BLaER1 treated with 17β-estradiol and CSF1 and Interleukin-3, amounts not matched to agents 10 nM and 100 nM (cell line): ENCODE measurements at regions not wholly inside any gene's neighbourhood (a gene's known extent, or its start where the extent isn't known, plus 50 kb on each side); places are given as distances from the start of the nearest gene placed in this dataset.

Source experiments
- H3K27ac ChIP-seq, 11 experiments: shearing (Covaris generic); formaldehyde crosslinking; 2 replicates each; pipeline ENCODE4 v1.8.1; 2022
- H3K27me3 ChIP-seq, 11 experiments: shearing (Covaris generic); formaldehyde crosslinking; 2 replicates each; pipeline ENCODE4 v1.8.1; 2022
- H3K36me3 ChIP-seq, 11 experiments: shearing (Covaris generic); formaldehyde crosslinking; 2 replicates each; pipeline ENCODE4 v1.8.1; 2022
- H3K4me1 ChIP-seq, 10 experiments: shearing (Covaris generic); formaldehyde crosslinking; 2 replicates each; pipeline ENCODE4 v1.8.1; 2022
- H3K4me2 ChIP-seq, 11 experiments: shearing (Covaris generic); formaldehyde crosslinking; 2 replicates each; pipeline ENCODE4 v1.8.1; 2022
- H3K4me3 ChIP-seq, 10 experiments: shearing (Covaris generic); formaldehyde crosslinking; 2 replicates each; pipeline ENCODE4 v1.8.1; 2022
- H3K9ac ChIP-seq, 11 experiments: shearing (Covaris generic); formaldehyde crosslinking; 2 replicates each; pipeline ENCODE4 v1.8.1; 2022
- H3K9me3 ChIP-seq, 11 experiments: shearing (Covaris generic); formaldehyde crosslinking; replicated peaks in 1 of 11; 2 replicates each; pipeline ENCODE4 v1.8.1; 2022
- H4K20me1 ChIP-seq, 11 experiments: shearing (Covaris generic); formaldehyde crosslinking; 2 replicates each; pipeline ENCODE4 v1.8.1; 2022
- Cebpa-rat ChIP-seq, 11 experiments: shearing (Covaris generic); IDR thresholded peaks; 2 replicates each; pipeline ENCODE4 v1.8.1; 2022

DNA sequence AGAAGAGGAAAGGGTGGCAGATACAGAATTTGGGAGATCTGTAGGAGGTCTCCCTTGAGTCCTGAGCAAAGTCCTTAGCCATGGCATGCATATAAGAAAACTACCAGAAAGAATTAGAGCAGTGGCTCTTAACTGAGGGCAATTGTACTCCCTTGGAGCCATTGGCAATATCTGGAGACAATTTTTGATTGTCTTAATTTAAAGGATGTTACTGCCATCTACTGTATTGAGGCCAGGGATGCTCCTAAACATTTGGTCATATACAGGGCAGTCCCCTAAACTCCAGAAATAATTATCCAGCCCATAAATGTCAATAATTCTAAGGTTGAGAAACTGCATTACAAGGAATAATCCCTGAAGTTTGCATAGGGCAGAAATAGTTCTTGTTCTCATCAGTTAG lies 136.4 kb upstream of the ODAD2 start:
- Histone ChIP-seq H3K4me2 (no peak overlapping the region), H3K4me1 (no peaks in the 10 kb centered on the region), H3K27ac (no peak overlapping the region), H3K9ac (no peak overlapping the region), H3K9me3 (peaks cover 41 to 65% (median 58%) of the 10 kb centered on the region in 11 experiments), H3K36me3 (peaks cover 0 to 19% (median 5%) of the 10 kb centered on the region in 11 experiments; a peak in 9 of 22 replicates), H3K27me3 (no peaks in the 10 kb centered on the region), H3K4me3 (no peak overlapping the region), H4K20me1 (no peaks in the 10 kb centered on the region)
- TF ChIP-seq Cebpa-rat (IDR thresholded peaks at IDR 0.05), result no peak

- no peaks in the 10 kb centered on the region for H3K27me3 ChIP-seq
- no peak overlapping the region for H3K27ac ChIP-seq
- no peak for TF ChIP-seq Cebpa-rat (IDR thresholded peaks at IDR 0.05)
- H3K9me3 ChIP-seq, result peaks cover 13 to 47% (median 37%) of the 10 kb centered on the region in 11 experiments
- H3K4me3 ChIP-seq, result no peak overlapping the region
- H4K20me1 ChIP-seq, result no peaks in the 10 kb centered on the region
- no peak overlapping the region for H3K9ac ChIP-seq
- H3K36me3 ChIP-seq, result peaks cover 0 to 11% (median 0%) of the 10 kb centered on the region in 11 experiments; a peak in 6 of 22 replicates
- H3K4me2 ChIP-seq, result no peak overlapping the region
- no peaks in the 10 kb centered on the region for H3K4me1 ChIP-seq
Observed at GRCh38 chr10:28130267-28130666, 131.4 kb upstream of the ODAD2 start.

- TF ChIP-seq Cebpa-rat (IDR thresholded peaks at IDR 0.05), result no peak
- H3K9me3 ChIP-seq, result peaks cover 3 to 23% (median 15%) of the 10 kb centered on the region in 11 experiments; a peak in 20 of 22 replicates
- no peaks in the 10 kb centered on the region for H4K20me1 ChIP-seq
- H3K4me2 ChIP-seq, result no peak overlapping the region
- no peak overlapping the region for H3K27ac ChIP-seq
- H3K27me3 ChIP-seq, result no peaks in the 10 kb centered on the region
- H3K4me3 ChIP-seq, result no peak overlapping the region
- no peak overlapping the region for H3K9ac ChIP-seq
- H3K4me1 ChIP-seq, result no peaks in the 10 kb centered on the region
- H3K36me3 ChIP-seq, result peaks cover 0 to 25% (median 0%) of the 10 kb centered on the region in 11 experiments; a peak in 9 of 22 replicates
Observed at GRCh38 chr10:28127881-28128280, 129.0 kb upstream of the ODAD2 start.

DNA sequence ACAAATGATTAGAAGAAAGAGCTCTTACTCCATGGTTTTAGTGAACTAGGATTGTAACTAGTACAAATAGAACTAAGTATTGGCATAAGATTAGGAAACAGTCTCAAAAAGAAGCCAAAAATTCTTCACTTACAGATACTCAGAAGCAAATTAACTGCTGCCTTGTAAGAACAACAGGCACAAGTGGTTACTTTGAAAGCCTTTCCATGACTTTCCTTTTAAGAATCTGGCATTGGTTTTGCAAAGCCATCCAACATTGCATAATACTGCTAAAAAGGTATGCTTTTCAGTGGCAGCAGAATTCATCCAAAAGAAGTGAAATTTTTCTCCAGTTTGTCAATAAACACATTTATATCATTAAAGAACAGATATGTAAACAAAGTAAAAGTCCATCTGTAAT lies 126.8 kb upstream of the ODAD2 start:
- H3K4me3 ChIP-seq, result no peak overlapping the region
- peaks cover 0 to 30% (median 0%) of the 10 kb centered on the region in 11 experiments; a peak in 9 of 22 replicates for H3K36me3 ChIP-seq
- no peak overlapping the region for H3K9ac ChIP-seq
- no peaks in the 10 kb centered on the region for H3K27me3 ChIP-seq
- no peaks in the 10 kb centered on the region for H4K20me1 ChIP-seq
- TF ChIP-seq Cebpa-rat (IDR thresholded peaks at IDR 0.05), result no peak
- peaks cover 0 to 18% (median 8%) of the 10 kb centered on the region in 11 experiments; a peak in 12 of 22 replicates for H3K9me3 ChIP-seq
- no peak overlapping the region for H3K27ac ChIP-seq
- no peaks in the 10 kb centered on the region for H3K4me1 ChIP-seq
- no peak overlapping the region for H3K4me2 ChIP-seq

GRCh38 chr10:28120795-28121194 lies 121.9 kb upstream of the ODAD2 start:
- Histone ChIP-seq H3K4me3 (no peak overlapping the region), H3K4me2 (no peak overlapping the region), H3K27me3 (no peaks in the 10 kb centered on the region), H3K9ac (no peak overlapping the region), H3K27ac (no peak overlapping the region), H3K4me1 (no peaks in the 10 kb centered on the region), H3K9me3 (no peaks in the 10 kb centered on the region), H4K20me1 (no peaks in the 10 kb centered on the region), H3K36me3 (peaks cover 0 to 30% (median 0%) of the 10 kb centered on the region in 11 experiments; a peak in 6 of 22 replicates)
- no peak for TF ChIP-seq Cebpa-rat (IDR thresholded peaks at IDR 0.05)

- Histone ChIP-seq H3K9ac (no peak overlapping the region), H3K4me3 (no peak overlapping the region), H3K36me3 (peaks cover 0 to 30% (median 0%) of the 10 kb centered on the region in 11 experiments; a peak in 6 of 22 replicates), H3K27me3 (no peaks in the 10 kb centered on the region), H4K20me1 (no peaks in the 10 kb centered on the region), H3K27ac (no peak overlapping the region), H3K4me2 (no peak overlapping the region), H3K9me3 (no peaks in the 10 kb centered on the region), H3K4me1 (no peaks in the 10 kb centered on the region)
- TF ChIP-seq Cebpa-rat (IDR thresholded peaks at IDR 0.05), result no peak
Observed at GRCh38 chr10:28120043-28120749, 121.3 kb upstream of the ODAD2 start.

- Histone ChIP-seq H3K4me2 (no peak overlapping the region), H3K4me3 (no peak overlapping the region), H3K9me3 (no peaks in the 10 kb centered on the region), H3K27ac (no peak overlapping the region), H3K27me3 (no peaks in the 10 kb centered on the region), H3K4me1 (no peaks in the 10 kb centered on the region), H3K9ac (no peak overlapping the region), H3K36me3 (peaks cover 0 to 25% (median 0%) of the 10 kb centered on the region in 11 experiments; a peak in 6 of 22 replicates), H4K20me1 (no peaks in the 10 kb centered on the region)
- TF ChIP-seq Cebpa-rat (IDR thresholded peaks at IDR 0.05), result no peak
Observed at GRCh38 chr10:28118985-28119628, 120.2 kb upstream of the ODAD2 start.

DNA sequence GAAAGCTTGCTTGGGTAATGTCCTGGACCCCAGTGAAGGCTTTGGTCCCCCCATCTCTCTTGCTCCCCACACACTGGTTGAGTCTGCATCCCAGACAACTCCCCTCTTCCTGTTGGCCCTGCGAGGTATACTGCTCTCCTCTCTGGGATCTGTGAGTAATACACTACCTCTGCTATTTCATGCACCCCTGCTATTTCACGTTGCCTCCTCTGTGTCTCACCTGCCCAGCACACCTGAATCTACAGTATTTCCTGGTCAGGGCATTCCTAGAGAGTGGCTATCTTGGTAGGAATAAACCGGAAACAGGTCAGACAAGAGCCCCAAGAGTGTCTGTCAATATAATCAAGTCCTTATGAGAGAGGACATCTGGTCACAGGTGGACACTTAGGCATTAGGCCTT lies 114.3 kb upstream of the ODAD2 start:
- no peak for TF ChIP-seq Cebpa-rat (IDR thresholded peaks at IDR 0.05)
- H3K36me3 ChIP-seq, result no peaks in the 10 kb centered on the region
- H3K27ac ChIP-seq, result no peak overlapping the region
- H3K4me2 ChIP-seq, result no peak overlapping the region
- H3K9ac ChIP-seq, result no peak overlapping the region
- no peaks in the 10 kb centered on the region for H4K20me1 ChIP-seq
- no peaks in the 10 kb centered on the region for H3K4me1 ChIP-seq
- no peaks in the 10 kb centered on the region for H3K27me3 ChIP-seq
- H3K4me3 ChIP-seq, result no peak overlapping the region
- H3K9me3 ChIP-seq, result no peaks in the 10 kb centered on the region

DNA sequence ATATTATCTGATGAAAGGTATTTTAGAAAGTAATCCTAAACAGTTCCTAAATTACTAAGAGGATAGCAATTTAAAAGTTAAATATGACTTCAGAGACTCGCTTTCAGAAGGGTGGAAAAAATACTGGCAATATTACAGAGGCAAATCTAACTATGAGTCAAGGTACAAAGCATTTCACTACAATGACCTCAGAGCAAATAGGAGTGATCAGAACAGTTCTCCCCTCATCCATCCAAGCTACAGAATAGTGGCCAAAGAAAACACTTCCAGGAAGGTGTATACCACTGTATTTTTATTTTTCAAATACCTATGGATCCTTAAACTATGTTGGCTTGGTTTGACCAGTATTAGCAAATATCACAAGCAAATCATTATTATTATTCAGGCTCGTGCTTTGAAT lies 112.8 kb upstream of the ODAD2 start:
- H3K27me3 ChIP-seq, result no peaks in the 10 kb centered on the region
- H3K9ac ChIP-seq, result no peak overlapping the region
- H3K4me2 ChIP-seq, result no peak overlapping the region
- no peak overlapping the region for H3K4me3 ChIP-seq
- no peak for TF ChIP-seq Cebpa-rat (IDR thresholded peaks at IDR 0.05)
- no peaks in the 10 kb centered on the region for H3K4me1 ChIP-seq
- H3K27ac ChIP-seq, result no peak overlapping the region
- no peaks in the 10 kb centered on the region for H4K20me1 ChIP-seq
- no peaks in the 10 kb centered on the region for H3K36me3 ChIP-seq
- no peaks in the 10 kb centered on the region for H3K9me3 ChIP-seq
